Thyroid gland (tissue), 4 donors: ENCODE measurements at regions not wholly inside any gene's neighbourhood (a gene's known extent, or its start where the extent isn't known, plus 50 kb on each side); places are given as distances from the start of the nearest gene placed in this dataset.

ENCODE experiments used
- CTCF ChIP-seq, 6 experiments: fragments of 200-600 bp in 3 of 6; fragments of 450-650 bp in 3 of 6; sonication (generic) in 3 of 6; IDR thresholded peaks; one replicate each; pipeline ENCODE4 v1.5.1; 2016 to 2019; ENCODE audit warnings: antibody characterized with exemption in 6 of 6, mild to moderate bottlenecking in 2 of 6, inconsistent platforms in 1 of 6, moderate library complexity in 1 of 6
- POLR2A ChIP-seq, 2 donors: fragments of 450-650 bp; IDR thresholded peaks; one replicate each; pipeline ENCODE4 v1.6.1; 2017; ENCODE audit warnings: antibody characterized with exemption in 2 of 2, mild to moderate bottlenecking in 2 of 2, moderate library complexity in 1 of 2

- TF ChIP-seq CTCF (IDR thresholded peaks at IDR 0.05) (no peak), POLR2A (IDR thresholded peaks at IDR 0.05) (no peak)
Observed at GRCh38 chr4:165654556-165654955, 218.5 kb upstream of the TLL1 start.
